GM19452 (cell line): ENCODE measurements at regions not wholly inside any gene's neighbourhood (a gene's known extent, or its start where the extent isn't known, plus 50 kb on each side); places are given as distances from the start of the nearest gene placed in this dataset.

Source experiments
- ATAC-seq: cut with Tn5 transposase; IDR thresholded peaks from one replicate; pipeline ENCODE4 v1.9.1; 2021; ENCODE audit not compliant: unreplicated experiment

DNA sequence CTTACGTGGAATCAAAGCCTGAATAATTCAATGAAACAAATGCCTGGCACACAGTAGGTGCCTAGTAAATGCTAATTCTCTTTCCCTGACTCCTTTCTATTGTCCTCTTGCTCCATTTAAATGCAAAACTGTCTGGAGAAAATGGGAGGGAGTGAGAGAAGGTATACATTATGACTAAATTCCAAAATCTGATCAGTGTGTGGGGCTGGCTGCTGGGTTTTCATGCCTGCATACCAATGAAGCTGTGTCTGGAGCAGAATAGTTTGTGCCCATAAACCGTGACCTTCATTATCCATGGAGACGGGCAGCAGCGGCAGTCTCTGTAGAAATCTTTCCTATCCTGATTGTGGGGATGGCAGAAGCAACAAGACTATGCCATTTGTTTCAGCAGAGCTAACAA lies 223.4 kb upstream of the ZBED5 start:
- ATAC-seq: no peak

DNA sequence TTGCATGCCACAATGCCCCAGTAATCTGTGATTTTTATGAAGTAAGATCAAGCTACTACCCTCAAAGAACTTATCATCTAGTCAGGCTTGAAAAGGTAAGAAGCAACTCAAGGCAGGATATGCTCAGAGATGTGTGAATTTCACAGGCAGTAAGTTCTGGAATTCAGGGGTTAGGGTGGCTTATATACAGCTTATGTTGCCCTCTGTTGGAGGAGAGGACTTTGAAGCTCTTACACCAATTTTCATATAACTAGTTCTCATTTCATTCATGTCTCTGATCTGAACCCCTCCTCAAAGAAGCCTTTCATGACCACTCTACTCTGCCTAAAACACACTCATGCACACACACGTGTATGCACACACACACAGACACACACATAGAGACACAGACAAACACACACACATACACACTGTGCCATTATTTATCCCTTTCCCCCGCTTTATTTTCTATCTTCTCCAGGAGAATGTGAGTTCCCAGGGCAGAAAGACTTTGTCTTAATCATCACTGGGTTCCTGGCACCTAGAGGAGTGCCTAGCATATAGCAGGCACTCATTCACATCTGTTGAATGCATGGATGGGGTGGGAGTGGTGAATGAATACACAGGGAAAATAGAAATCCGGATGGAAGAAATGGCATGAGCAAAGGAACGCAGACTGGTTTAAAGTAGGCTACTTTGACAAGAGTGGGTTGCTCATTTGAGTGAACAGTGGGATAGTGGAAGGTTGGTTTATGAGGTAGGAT lies 220.7 kb upstream of the ZBED5 start:
- ATAC-seq: no peak

DNA sequence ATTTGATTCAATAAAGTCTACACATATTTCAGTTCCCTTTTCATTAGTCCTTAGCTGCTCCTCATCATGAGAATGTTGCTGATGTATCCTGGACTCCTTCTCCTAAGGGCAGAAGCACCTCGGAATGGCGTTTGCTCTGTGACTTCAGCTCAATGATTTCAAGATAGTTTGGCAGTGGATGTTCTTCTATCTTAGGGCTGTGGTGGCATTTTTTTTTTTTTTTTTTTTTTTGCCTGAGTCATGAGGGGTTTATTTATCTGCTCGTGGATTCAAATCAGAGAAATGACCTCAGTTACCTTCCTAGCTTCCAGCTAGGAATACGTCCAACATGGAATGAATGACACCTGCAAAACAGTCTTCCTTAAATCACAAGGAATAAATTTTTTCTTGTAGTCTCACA lies 220.0 kb upstream of the ZBED5 start:
- no peak for ATAC-seq

- ATAC-seq: no peak
Observed at GRCh38 chr11:11076879-11077278, 219.0 kb upstream of the ZBED5 start.

- no peak for ATAC-seq
Observed at GRCh38 chr11:11076276-11076675, 218.4 kb upstream of the ZBED5 start.

DNA sequence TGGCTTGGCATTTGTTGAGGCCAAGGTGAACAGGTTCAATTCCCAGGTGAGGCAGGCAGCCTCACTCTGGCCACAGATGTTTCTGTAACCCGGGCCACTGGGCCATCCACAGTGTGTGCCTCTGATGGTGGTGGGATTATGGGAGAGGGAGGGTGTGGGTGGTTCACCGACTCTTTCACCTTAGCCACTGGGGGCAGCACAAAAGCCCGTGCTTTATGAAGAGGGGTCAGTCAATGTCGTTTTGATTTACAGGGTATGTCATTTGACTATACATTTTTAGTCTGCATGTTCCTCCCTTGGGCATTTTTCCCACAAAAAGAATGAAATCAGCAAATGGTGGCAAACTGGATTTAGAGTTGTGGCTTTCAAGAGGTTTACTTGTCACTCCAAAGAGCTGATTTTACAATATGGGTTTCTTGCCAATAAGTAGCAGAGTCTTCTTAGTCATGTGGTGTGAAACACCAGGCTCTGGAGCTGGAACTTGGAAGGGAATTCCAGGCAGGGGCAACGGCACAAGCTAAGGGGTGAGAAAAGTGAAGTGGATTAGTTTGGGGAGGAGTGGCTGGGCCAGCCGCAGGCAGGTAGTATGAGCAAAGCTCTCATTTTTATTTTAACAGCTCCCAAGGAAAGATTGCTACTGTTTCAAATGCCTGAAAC lies 217.8 kb upstream of the ZBED5 start:
- no peak for ATAC-seq

DNA sequence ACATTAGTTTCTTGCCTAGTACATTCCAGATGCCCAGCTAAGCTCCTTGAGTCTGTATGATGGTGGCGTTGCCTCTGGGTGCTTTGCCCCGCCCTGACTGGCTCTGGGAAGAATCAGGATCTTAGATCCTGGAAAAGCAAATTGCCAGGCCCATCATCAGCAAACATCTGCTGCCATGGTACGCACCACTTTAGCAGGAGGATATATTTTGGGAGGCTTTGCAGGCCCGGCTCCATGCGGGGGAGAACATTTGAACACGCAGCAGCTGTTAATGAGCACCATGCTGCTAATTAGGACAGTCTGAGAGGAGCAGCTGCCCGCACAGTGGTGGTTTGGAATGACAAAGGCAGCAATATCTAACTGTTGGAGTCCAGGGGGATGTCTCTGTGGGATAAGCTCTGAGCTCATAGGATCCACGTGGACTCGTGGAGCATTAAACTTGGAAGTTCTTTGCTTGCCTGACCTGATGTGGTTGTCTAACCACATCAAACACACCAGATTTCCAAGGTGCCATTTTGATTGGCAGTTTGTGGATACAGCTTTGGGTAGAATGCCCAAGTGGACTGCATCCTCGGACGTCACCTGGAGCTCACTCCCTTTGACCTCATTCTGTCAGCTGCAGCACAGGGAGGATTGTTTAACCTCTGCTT lies 217.0 kb upstream of the ZBED5 start:
- ATAC-seq: no peak

DNA sequence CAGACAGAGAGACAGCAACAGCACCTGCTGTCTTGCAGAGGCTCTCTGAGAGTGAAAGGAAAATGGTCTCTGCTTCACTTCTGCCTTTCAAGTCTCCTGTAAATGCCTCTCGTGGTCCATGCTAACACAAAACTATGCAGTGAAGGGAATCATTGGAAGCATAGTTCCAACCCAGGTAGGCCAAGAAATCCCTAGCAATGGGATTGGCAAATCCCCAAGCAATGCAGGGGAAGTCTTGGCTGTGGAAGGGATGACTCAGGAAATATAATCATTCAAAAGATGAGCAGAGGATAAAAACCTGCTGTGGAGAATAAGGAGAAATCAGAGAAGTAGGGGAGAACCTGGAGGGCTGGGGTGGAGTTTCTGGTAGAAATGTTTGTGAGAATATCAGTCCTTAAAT lies 216.1 kb upstream of the ZBED5 start:
- ATAC-seq: no peak

DNA sequence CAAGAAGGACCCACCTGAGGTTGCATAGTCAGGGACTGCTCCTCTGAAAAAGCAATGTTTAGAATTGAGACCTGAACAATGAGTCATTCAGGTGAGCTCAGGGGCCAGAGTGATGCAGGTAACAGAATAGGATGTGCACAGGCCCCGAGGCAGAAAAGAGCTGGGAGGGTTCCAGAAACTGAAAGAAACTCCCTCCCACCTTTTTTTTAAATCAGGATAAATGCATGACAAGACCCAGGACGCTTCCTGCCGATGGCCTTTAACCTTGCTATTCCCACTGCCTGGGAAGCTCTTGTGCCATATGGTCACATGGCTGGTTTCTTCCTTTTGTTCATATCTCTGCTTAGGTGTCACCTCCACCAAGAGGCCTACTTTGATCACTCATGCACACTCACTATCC lies 214.2 kb upstream of the ZBED5 start:
- ATAC-seq: no peak

- no peak for ATAC-seq
Observed at GRCh38 chr11:11071486-11071885, 213.6 kb upstream of the ZBED5 start.

- ATAC-seq: no peak
Observed at GRCh38 chr11:11070976-11071375, 213.1 kb upstream of the ZBED5 start.

- no peak for ATAC-seq
Observed at GRCh38 chr11:11069841-11070835, 212.3 kb upstream of the ZBED5 start.

DNA sequence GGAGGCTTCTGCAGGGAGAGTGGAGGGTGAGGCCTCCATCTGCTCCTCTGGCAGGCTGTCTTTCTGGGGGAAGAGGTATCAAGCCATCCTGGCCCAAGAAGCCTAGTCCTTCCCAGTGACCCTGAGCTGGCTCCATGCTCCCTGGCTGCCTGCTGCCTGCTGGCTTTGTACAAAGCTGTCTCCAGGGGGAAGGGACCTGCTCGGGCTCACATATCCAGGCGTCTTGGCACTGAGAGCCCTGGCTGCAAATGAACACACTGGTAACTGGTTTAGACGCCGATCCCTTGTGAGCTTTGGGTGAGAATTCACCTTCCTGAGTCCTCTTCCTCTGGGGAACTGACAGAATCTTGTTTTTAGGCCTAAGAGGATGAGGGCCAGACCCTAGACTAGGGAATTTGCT lies 210.3 kb upstream of the ZBED5 start:
- ATAC-seq: no peak

- no peak for ATAC-seq
Observed at GRCh38 chr11:11065396-11065795, 207.5 kb upstream of the ZBED5 start.

DNA sequence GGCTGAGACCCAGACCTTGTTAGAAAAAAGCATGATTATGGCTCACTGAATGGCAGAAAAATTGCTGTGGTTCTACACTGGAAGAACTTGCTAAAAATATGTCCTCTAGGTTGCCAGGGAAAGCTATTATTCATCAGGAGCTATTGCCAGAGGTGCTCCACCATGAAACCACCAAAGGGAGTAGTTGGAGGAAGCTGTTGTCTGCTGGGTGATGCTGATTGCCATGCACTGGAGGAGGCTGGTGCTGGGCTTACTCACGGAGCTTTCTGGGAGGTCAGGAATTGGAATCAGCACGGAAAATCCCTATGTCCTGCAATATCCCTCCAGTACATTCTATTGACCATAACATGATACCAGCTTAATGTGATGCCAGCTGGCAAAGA lies 199.6 kb upstream of the ZBED5 start:
- no peak for ATAC-seq

- no peak for ATAC-seq
Observed at GRCh38 chr11:11056749-11057471, 199.1 kb upstream of the ZBED5 start.

GRCh38 chr11:11056316-11056715 lies 198.5 kb upstream of the ZBED5 start:
- ATAC-seq: no peak

GRCh38 chr11:11047851-11048610 lies 190.2 kb upstream of the ZBED5 start:
- ATAC-seq: no peak

DNA sequence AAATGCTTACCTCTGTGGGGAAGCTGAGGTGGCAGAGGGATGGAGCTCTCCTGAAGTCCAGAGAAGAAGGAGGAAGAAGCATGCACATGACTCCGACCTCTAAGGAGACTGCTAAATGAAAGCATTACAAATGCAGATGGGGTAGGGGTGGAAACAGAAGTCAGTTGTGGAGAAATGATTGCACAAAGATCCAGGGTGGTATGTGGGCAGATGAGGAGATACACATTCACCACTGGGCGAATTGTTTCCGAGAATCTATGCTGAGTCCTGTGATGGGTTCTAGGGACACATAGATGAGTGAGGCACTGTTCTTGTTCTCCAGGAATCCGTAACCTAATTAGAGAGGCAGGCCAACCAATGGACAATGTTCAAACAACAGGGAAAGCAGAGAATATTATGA lies 188.9 kb upstream of the ZBED5 start:
- ATAC-seq: no peak
